ENCODE measurements at regions not wholly inside any gene's neighbourhood (a gene's known extent, or its start where the extent isn't known, plus 50 kb on each side); places are given as distances from the start of the nearest gene placed in this dataset.

GRCh38 chr4:152064282-152064681, 303.5 kb upstream of the GATB start:
- intact Hi-C loops (cut with micrococcal nuclease; ENCODE audit: unreplicated experiment) = no loop called here
- Mint-ChIP-seq H3K4me1 (ENCODE audit: low read depth, unreplicated experiment) (no peaks in the 10 kb centered on the region), H3K27me3 (ENCODE audit: insufficient read depth, unreplicated experiment) (no peaks in the 10 kb centered on the region), H3K4me3 (ENCODE audit: unreplicated experiment) (no peak overlapping the region), H3K36me3 (ENCODE audit: insufficient read depth, unreplicated experiment) (no peaks in the 10 kb centered on the region), H3K27ac (ENCODE audit: unreplicated experiment) (no peak overlapping the region), H3K9me3 (ENCODE audit: unreplicated experiment) (no peaks in the 10 kb centered on the region)
- H3K27me3 ChIP-seq (replicated peaks; ENCODE audit: control insufficient read depth, insufficient read depth, low read length) = no peaks in the 10 kb centered on the region
- TF ChIP-seq CTCF (IDR thresholded peaks at IDR 0.05; ENCODE audit: insufficient read depth in 1 of 2, low read depth in 1 of 2, low read length in 1 of 2, severe bottlenecking in 1 of 2, unreplicated experiment in 1 of 2) = no peak
- ChIA-PET POLR2A (no interaction called here), CTCF (no interaction called here)
- BruUV-seq (replicated peaks) = no TSS peak
- no peaks in the 10 kb centered on the region for H3K9me3 ChIP-seq
- H3K36me3 ChIP-seq (ENCODE audit: control insufficient read depth, insufficient read depth, low read length) = no peaks in the 10 kb centered on the region
- no peak for DNase-seq
- H3K4me1 ChIP-seq = peaks cover 14% of the 10 kb centered on the region
- no peak overlapping the region for H3K4me3 ChIP-seq (ENCODE audit: low read depth, low read length)

GRCh38 chr4:152063621-152064240, 302.9 kb upstream of the GATB start:
- BruUV-seq (replicated peaks) = no TSS peak
- H3K9me3 Mint-ChIP-seq (ENCODE audit: unreplicated experiment) = no peaks in the 10 kb centered on the region
- no peak overlapping the region for H3K27ac Mint-ChIP-seq (ENCODE audit: unreplicated experiment)
- Histone ChIP-seq H3K36me3 (ENCODE audit: control insufficient read depth, insufficient read depth, low read length) (no peaks in the 10 kb centered on the region), H3K9me3 (no peaks in the 10 kb centered on the region), H3K4me1 (peaks cover 14% of the 10 kb centered on the region), H3K27me3 (replicated peaks; ENCODE audit: control insufficient read depth, insufficient read depth, low read length) (no peaks in the 10 kb centered on the region), H3K4me3 (ENCODE audit: low read depth, low read length) (no peak overlapping the region)
- no peaks in the 10 kb centered on the region for H3K27me3 Mint-ChIP-seq (ENCODE audit: insufficient read depth, unreplicated experiment)
- ChIA-PET POLR2A (no interaction called here), CTCF (no interaction called here)
- no peak overlapping the region for H3K4me3 Mint-ChIP-seq (ENCODE audit: unreplicated experiment)
- H3K4me1 Mint-ChIP-seq (ENCODE audit: low read depth, unreplicated experiment) = no peaks in the 10 kb centered on the region
- no peak for TF ChIP-seq CTCF (IDR thresholded peaks at IDR 0.05; ENCODE audit: insufficient read depth in 1 of 2, low read depth in 1 of 2, low read length in 1 of 2, severe bottlenecking in 1 of 2, unreplicated experiment in 1 of 2)
- no peaks in the 10 kb centered on the region for H3K36me3 Mint-ChIP-seq (ENCODE audit: insufficient read depth, unreplicated experiment)
- intact Hi-C loops (cut with micrococcal nuclease; ENCODE audit: unreplicated experiment) = no loop called here
- peak; percentile 42 to 51 for DNase-seq

- Mint-ChIP-seq H3K4me1 (ENCODE audit: low read depth, unreplicated experiment) (no peaks in the 10 kb centered on the region), H3K27ac (ENCODE audit: unreplicated experiment) (no peak overlapping the region), H3K4me3 (ENCODE audit: unreplicated experiment) (no peak overlapping the region), H3K36me3 (ENCODE audit: insufficient read depth, unreplicated experiment) (no peaks in the 10 kb centered on the region), H3K27me3 (ENCODE audit: insufficient read depth, unreplicated experiment) (no peaks in the 10 kb centered on the region), H3K9me3 (ENCODE audit: unreplicated experiment) (peaks cover 3% of the 10 kb centered on the region)
- intact Hi-C loops (cut with micrococcal nuclease; ENCODE audit: unreplicated experiment) = no loop called here
- Histone ChIP-seq H3K36me3 (ENCODE audit: control insufficient read depth, insufficient read depth, low read length) (no peaks in the 10 kb centered on the region), H3K9me3 (no peaks in the 10 kb centered on the region), H3K4me1 (peaks cover 14% of the 10 kb centered on the region), H3K4me3 (ENCODE audit: low read depth, low read length) (no peak overlapping the region), H3K27me3 (replicated peaks; ENCODE audit: control insufficient read depth, insufficient read depth, low read length) (no peaks in the 10 kb centered on the region)
- BruUV-seq (replicated peaks) = no TSS peak
- TF ChIP-seq CTCF (IDR thresholded peaks at IDR 0.05; ENCODE audit: insufficient read depth in 1 of 2, low read depth in 1 of 2, low read length in 1 of 2, severe bottlenecking in 1 of 2, unreplicated experiment in 1 of 2) = no peak
- CTCF ChIA-PET = no interaction called here
- DNase-seq = no peak
- POLR2A ChIA-PET = no interaction called here
Measured at GRCh38 chr4:152062936-152063620, 302.3 kb upstream of the GATB start.

Data from Caco-2 (cell line).